T-helper 2 cell treated with Interferon-gamma antibody and Interleukin-4, amounts not matched to agents 5 μg/mL and 100 μg/mL, for 36 hours (primary cell): ENCODE measurements at regions not wholly inside any gene's neighbourhood (a gene's known extent, or its start where the extent isn't known, plus 50 kb on each side); places are given as distances from the start of the nearest gene placed in this dataset.
"Not testable (repeated sequence)": the region's sequence is repeated elsewhere in the genome, so short reads cannot be mapped to it uniquely, and the experiment has no call there.

Source experiments
- DNase-seq: peaks from one replicate; pipeline ENCODE4 v3.0.0; 2021; ENCODE audit warnings: low spot score
- H3K27ac Mint-ChIP-seq: one replicate; pipeline ENCODE4 v1.8.0; 2021; ENCODE audit warnings: mild to moderate bottlenecking, mixed read lengths
- H3K27me3 Mint-ChIP-seq: one replicate; pipeline ENCODE4 v1.8.0; 2021; ENCODE audit warnings: low read depth, mixed read lengths
- H3K36me3 Mint-ChIP-seq: one replicate; pipeline ENCODE4 v1.8.0; 2021; ENCODE audit warnings: low read depth, mixed read lengths
- H3K4me1 Mint-ChIP-seq: one replicate; pipeline ENCODE4 v1.8.0; 2021; ENCODE audit warnings: low read depth, mixed read lengths
- H3K4me3 Mint-ChIP-seq: one replicate; pipeline ENCODE4 v1.8.0; 2022; ENCODE audit warnings: mild to moderate bottlenecking, moderate library complexity, mixed read lengths
- H3K9me3 Mint-ChIP-seq: one replicate; pipeline ENCODE4 v1.8.0; 2021; ENCODE audit warnings: mixed read lengths

GRCh38 chr20:52305858-52306257 lies 114.3 kb upstream of the ZFP64 start:
- peak; percentile 33 for DNase-seq
- H3K9me3 Mint-ChIP-seq, result no peaks in the 10 kb centered on the region
- peaks cover 3% of the 10 kb centered on the region for H3K27me3 Mint-ChIP-seq
- H3K36me3 Mint-ChIP-seq, result no peaks in the 10 kb centered on the region
- H3K27ac Mint-ChIP-seq, result peak overlapping the region; percentile 33
- H3K4me1 Mint-ChIP-seq, result peaks cover 32% of the 10 kb centered on the region
- peak overlapping the region; percentile 8 for H3K4me3 Mint-ChIP-seq

GRCh38 chr20:52305024-52305645 lies 113.6 kb upstream of the ZFP64 start:
- H3K27ac Mint-ChIP-seq, result peak overlapping the region; percentile 33
- peaks cover 32% of the 10 kb centered on the region for H3K4me1 Mint-ChIP-seq

GRCh38 chr20:52303281-52303950 lies 111.8 kb upstream of the ZFP64 start:
- H3K9me3 Mint-ChIP-seq, result no peaks in the 10 kb centered on the region
- H3K27me3 Mint-ChIP-seq, result peaks cover 3% of the 10 kb centered on the region
- no peak overlapping the region for H3K4me3 Mint-ChIP-seq
- no peak overlapping the region for H3K27ac Mint-ChIP-seq
- H3K36me3 Mint-ChIP-seq, result no peaks in the 10 kb centered on the region
- H3K4me1 Mint-ChIP-seq, result peaks cover 32% of the 10 kb centered on the region
- peak; percentile 16 for DNase-seq

More at GRCh38 chr20:52305024-52305645, 113.6 kb upstream of the ZFP64 start:
- Mint-ChIP-seq H3K9me3 (no peaks in the 10 kb centered on the region), H3K4me3 (peak overlapping the region; percentile 8), H3K36me3 (no peaks in the 10 kb centered on the region), H3K27me3 (peaks cover 3% of the 10 kb centered on the region)
- no peak for DNase-seq

- no peaks in the 10 kb centered on the region for H3K9me3 Mint-ChIP-seq
- no peaks in the 10 kb centered on the region for H3K36me3 Mint-ChIP-seq
- no peak overlapping the region for H3K27ac Mint-ChIP-seq
- no peak overlapping the region for H3K4me3 Mint-ChIP-seq
- no peak for DNase-seq
- H3K27me3 Mint-ChIP-seq, result peaks cover 3% of the 10 kb centered on the region
- H3K4me1 Mint-ChIP-seq, result peaks cover 30% of the 10 kb centered on the region
These were observed 111.2 kb upstream of the ZFP64 start for GRCh38 chr20:52302736-52303135.

- Mint-ChIP-seq H3K4me3 (peak overlapping the region; percentile 0), H3K4me1 (peaks cover 24% of the 10 kb centered on the region)
- DNase-seq, H3K36me3 Mint-ChIP-seq, H3K27ac Mint-ChIP-seq, H3K9me3 Mint-ChIP-seq, H3K27me3 Mint-ChIP-seq: not testable (repeated sequence)
These were observed 110.5 kb upstream of the ZFP64 start for GRCh38 chr20:52302051-52302450.

- Mint-ChIP-seq H3K4me1 (no peaks in the 10 kb centered on the region), H3K9me3 (peaks cover 6% of the 10 kb centered on the region), H3K36me3 (no peaks in the 10 kb centered on the region), H3K4me3 (no peak overlapping the region), H3K27ac (no peak overlapping the region), H3K27me3 (peaks cover 2% of the 10 kb centered on the region)
- DNase-seq, result no peak
These were observed 104.0 kb upstream of the ZFP64 start for GRCh38 chr20:52295556-52295955.

- Mint-ChIP-seq H3K9me3 (peaks cover 6% of the 10 kb centered on the region), H3K27ac (no peak overlapping the region), H3K27me3 (peaks cover 2% of the 10 kb centered on the region), H3K36me3 (no peaks in the 10 kb centered on the region), H3K4me3 (no peak overlapping the region), H3K4me1 (no peaks in the 10 kb centered on the region)
- no peak for DNase-seq
These were observed 102.6 kb upstream of the ZFP64 start for GRCh38 chr20:52294106-52294628.

- Mint-ChIP-seq H3K9me3 (peaks cover 6% of the 10 kb centered on the region), H3K27ac (no peak overlapping the region), H3K4me3 (no peak overlapping the region), H3K36me3 (no peaks in the 10 kb centered on the region), H3K4me1 (peaks cover 3% of the 10 kb centered on the region), H3K27me3 (peaks cover 4% of the 10 kb centered on the region)
- DNase-seq, result no peak
These were observed 99.5 kb upstream of the ZFP64 start for GRCh38 chr20:52291109-52291508.

GRCh38 chr20:52290569-52290968 lies 99.0 kb upstream of the ZFP64 start:
- Mint-ChIP-seq H3K36me3 (no peaks in the 10 kb centered on the region), H3K9me3 (peaks cover 6% of the 10 kb centered on the region), H3K27ac (no peak overlapping the region), H3K27me3 (peaks cover 4% of the 10 kb centered on the region), H3K4me3 (no peak overlapping the region), H3K4me1 (peaks cover 3% of the 10 kb centered on the region)
- no peak for DNase-seq

GRCh38 chr20:52289956-52290565 lies 98.5 kb upstream of the ZFP64 start:
- H3K36me3 Mint-ChIP-seq, result no peaks in the 10 kb centered on the region
- DNase-seq, result no peak
- H3K4me1 Mint-ChIP-seq, result peaks cover 3% of the 10 kb centered on the region
- no peak overlapping the region for H3K4me3 Mint-ChIP-seq
- no peak overlapping the region for H3K27ac Mint-ChIP-seq
- peaks cover 6% of the 10 kb centered on the region for H3K9me3 Mint-ChIP-seq
- peaks cover 8% of the 10 kb centered on the region for H3K27me3 Mint-ChIP-seq

- Mint-ChIP-seq H3K36me3 (no peaks in the 10 kb centered on the region), H3K27me3 (peaks cover 32% of the 10 kb centered on the region), H3K9me3 (no peaks in the 10 kb centered on the region), H3K4me3 (no peak overlapping the region), H3K27ac (no peak overlapping the region), H3K4me1 (no peaks in the 10 kb centered on the region)
- DNase-seq, result no peak
These were observed 88.8 kb upstream of the ZFP64 start for GRCh38 chr20:52280407-52280806.

- DNase-seq, result no peak
- Mint-ChIP-seq H3K36me3 (no peaks in the 10 kb centered on the region), H3K4me1 (no peaks in the 10 kb centered on the region), H3K27me3 (peaks cover 25% of the 10 kb centered on the region), H3K4me3 (no peak overlapping the region), H3K27ac (no peak overlapping the region), H3K9me3 (no peaks in the 10 kb centered on the region)
These were observed 88.1 kb upstream of the ZFP64 start for GRCh38 chr20:52279706-52280105.

GRCh38 chr20:52275181-52275691 lies 83.7 kb upstream of the ZFP64 start:
- H3K9me3 Mint-ChIP-seq, result no peaks in the 10 kb centered on the region
- H3K27ac Mint-ChIP-seq, result no peak overlapping the region
- H3K36me3 Mint-ChIP-seq, result no peaks in the 10 kb centered on the region
- peaks cover 4% of the 10 kb centered on the region for H3K27me3 Mint-ChIP-seq
- no peak for DNase-seq
- H3K4me3 Mint-ChIP-seq, result no peak overlapping the region
- H3K4me1 Mint-ChIP-seq, result no peaks in the 10 kb centered on the region

- no peak for DNase-seq
- H3K4me3 Mint-ChIP-seq, result no peak overlapping the region
- no peaks in the 10 kb centered on the region for H3K9me3 Mint-ChIP-seq
- no peak overlapping the region for H3K27ac Mint-ChIP-seq
- H3K36me3 Mint-ChIP-seq, result no peaks in the 10 kb centered on the region
- no peaks in the 10 kb centered on the region for H3K4me1 Mint-ChIP-seq
- H3K27me3 Mint-ChIP-seq, result peaks cover 4% of the 10 kb centered on the region
These were observed 79.1 kb upstream of the ZFP64 start for GRCh38 chr20:52270696-52271095.
